ENCODE measurements at regions not wholly inside any gene's neighbourhood (a gene's known extent, or its start where the extent isn't known, plus 50 kb on each side); places are given as distances from the start of the nearest gene placed in this dataset.

DNA sequence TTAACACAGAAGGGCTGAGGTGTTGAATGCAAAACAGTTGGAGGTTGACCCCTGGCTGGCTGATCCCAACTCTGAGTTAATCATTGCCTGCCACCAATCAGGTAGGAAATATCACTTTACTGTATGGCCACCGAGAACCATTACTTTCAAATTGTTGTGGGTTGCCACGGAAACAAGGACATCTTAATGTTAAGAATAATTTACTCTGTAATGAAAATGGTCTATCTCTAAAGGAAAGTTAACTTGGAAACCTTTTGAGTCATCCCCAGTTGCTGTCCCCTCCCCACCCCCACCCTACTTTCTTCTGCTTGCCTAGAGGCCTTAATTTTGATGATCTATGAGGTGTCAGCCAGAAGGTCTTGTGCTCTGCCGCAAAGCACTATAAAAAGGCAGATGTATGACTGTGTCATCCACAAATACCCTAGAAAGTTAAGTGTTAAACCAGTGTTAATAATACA, 78.7 kb upstream of the SNRK start:
- no peak for DNase-seq

DNA sequence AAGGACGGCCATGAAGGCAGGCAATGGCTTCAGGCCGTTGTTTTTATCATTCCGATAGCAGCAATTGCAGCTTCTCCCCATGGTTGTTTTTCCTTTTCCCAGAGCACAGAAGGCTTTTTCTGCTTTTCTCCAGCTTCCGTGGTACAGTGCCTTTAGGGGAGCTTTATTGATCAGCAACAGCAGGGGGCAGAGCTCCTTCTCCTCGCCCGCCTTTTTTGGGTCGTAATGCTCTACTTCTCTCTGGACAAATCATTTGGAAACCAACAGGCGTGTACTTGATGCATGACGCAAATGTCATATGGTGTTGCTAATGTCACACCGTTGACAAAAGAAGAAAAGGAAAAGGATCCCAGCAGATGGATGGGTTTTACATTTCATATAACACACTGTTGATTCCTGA, 79.7 kb upstream of the SNRK start:
- DNase-seq = no peak

DNA sequence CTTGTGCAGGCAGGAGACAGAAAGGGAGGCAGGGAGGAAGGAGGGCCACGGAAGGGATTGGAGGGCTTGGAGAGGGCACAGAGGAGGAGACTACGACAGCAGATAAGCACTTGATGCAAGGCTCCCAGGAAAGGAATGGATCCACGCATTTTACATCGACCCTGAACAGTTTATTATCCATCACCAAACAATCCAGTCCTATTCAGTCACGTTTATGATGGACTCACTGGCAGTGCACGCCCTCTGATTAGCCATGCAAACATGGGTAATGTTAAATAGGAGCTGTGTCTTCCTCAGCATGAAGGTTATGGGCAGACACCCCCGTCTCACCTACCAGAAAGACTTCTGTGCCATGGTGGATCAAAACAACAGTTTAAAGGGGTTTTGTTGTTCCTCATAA, 80.2 kb upstream of the SNRK start:
- DNase-seq = no peak

DNA sequence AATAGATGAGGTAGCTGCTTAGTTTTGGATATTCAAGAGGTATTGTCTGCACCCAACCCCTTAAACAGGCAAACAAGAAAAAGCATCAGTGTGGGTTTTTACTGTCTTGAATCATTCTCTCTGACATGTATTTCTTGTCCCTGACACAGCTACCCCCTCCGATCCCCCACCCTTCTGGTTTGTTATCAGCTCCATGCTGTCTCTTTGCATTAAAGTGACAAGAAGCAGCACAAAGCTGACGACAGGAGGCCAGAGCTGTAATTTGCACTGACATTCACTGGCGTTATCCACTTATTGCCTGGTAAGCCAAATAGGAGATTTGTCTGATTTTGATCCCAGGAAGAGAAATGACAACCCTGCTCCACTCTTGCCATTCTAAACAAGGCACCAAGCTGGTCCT, 83.3 kb upstream of the SNRK start:
- peak in 1 of 51 donors; percentile 2 for DNase-seq

DNA sequence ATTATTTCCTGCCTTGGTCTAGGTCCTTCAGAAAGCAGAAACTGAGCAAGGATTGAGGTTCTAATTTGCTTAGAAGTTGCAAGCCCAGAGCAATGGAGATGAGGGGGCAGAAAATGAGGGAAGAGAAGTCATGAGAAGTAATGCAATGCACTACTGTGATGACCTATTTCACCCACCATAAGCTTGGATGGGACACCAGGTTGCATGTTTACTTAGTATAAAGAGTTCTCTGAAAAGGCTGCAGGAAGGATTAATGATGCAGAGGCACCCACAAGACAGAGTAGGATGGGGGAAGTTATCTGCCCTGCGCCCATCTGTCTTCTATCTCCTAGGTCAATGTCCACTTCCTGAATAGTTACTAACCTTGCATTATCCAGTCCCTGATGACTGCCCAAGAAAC, 84.8 kb upstream of the SNRK start:
- no peak for DNase-seq

DNA sequence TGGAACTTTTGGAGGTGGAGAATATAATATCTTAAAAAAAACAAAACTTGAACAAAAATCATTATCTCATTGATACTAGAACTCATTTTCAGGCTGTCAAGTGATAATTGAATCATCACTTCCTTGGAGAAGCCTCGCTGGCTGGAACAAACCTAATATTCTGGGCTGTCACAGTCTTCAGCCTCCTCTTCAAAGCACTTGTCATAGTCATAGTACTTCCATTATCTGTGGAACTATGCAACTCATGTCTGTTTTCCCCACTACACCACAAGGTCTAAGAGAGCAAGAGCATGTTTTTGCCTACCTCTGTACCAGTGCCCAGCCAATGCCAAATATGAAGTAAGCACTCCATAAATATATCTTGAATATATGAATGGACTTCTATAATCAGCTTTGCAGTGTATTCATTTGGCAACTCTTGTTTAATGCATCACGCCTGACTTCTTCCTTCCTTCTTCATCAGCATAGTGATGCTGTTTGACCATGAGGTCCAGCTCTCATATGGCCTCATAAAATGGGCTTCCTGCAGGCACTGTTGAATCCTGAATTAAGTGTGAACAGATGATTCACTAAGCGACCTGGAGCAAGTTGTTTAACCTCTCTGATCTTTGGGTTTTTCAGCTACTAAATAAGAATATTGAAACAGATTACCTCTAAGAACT, 86.6 kb upstream of the SNRK start:
- no peak for DNase-seq

DNA sequence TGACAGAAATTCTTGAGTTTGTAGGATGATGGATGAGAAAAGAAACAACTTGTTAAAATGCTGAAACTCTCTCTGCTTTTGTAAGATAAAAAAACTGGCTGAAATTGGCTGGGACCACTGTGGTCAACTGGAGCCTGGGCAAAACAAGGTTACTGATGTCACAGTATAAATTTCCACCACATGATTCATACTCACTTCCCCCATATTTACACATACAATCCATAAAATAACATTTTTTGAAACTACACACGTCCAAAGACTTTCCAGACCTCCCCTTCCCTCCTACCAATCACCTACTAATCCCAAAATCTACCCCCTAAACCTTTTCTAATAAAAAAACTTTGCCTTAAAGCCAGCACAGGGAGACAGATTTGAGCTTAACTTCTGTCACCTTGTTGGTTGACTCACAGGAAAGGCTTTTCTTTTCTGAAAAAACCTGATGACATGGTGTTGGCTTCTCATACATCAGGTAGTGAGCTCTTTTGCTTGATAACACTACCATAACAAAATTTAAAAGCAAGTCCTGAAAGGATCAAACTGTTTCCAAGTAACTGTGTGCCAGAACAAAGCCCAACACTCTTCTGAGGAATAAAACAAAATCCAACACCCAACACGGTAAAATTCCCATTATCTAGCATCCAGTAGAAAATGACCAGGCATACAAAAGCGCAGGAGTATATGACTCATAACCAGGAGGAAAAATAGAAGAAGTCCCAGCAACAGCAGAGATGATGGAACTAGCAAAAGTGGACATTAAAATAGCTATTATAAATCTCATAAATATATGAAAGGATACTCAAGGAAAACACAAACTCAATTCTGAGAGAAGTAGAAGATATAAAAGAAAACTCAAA, 87.3 kb upstream of the SNRK start:
- DNase-seq = no peak

DNA sequence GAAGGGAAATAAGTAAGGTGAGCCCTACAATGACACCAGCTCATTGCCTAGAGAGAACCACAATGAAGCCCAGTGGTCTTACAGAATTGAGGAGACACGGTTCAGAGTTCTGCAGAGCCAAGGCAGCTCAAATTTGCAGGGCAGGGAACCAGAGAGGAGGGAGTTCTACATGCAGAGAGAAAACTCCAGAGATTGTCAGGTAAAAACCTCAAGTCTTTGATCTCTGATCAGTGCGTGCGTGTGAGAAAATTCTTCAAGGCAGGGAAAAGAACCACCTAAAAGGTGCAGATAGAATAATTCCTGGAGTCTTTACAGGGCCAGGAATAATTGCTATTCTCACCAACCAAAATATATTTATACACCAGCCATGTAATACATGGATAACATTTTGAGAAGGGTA, 88.0 kb upstream of the SNRK start:
- DNase-seq = no peak

DNA sequence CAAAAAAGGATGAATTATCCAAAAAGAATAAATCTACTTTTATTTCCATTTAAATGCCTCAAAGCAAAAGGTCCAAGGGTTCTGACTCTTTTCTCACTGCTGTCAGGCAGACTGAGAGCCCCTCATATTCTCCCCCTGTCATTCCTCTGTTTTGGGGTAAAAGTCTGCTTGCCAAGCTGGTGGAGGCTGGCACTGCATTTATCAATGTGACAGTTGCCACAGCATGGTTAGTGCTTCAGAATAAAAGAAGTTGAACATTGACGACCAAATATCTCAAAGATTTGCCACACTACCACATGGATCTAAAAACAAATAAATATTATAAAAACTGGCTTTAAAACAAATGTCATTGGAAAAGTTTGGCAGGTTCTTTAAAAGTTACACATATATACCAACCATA, 89.2 kb upstream of the SNRK start:
- no peak for DNase-seq

DNA sequence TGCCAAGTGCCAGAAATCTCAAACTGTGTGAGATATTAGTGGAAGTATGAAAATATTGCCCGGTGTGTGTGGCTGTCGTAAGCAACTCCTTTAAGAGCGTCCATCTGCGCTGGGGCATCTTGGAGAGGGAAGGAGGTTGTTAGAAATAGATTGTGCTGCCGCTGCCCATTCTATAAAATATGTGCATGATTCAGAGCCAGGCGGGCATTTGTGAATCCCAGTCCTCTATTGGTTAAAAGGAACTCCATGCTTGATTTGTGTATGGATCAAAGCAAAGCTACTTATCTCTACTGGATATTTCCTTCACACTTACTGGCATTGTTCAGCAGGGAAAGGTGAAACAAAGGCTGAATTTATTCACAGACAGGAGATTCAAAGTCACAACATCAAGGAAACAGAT, 89.6 kb upstream of the SNRK start:
- no peak for DNase-seq

DNA sequence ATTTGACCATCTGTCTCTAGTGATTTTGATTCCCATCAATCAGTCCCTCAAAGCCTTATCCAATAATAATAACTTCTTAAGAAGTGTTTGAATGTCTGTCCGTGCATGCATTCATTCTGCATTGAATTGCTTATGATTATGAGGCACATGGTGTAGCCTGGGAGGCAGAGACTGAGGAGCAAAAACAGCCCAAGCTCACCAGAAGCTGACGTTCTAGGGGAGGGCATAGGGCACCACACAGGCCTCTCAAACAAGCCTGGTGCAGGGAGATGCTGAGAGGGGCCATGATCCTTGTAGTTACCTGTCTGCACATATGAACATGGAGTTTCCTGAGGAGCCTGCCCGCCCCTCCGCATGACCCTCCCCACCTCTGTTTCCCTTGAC, 89.2 kb upstream of the POMGNT2 start:
- no peak for DNase-seq

DNA sequence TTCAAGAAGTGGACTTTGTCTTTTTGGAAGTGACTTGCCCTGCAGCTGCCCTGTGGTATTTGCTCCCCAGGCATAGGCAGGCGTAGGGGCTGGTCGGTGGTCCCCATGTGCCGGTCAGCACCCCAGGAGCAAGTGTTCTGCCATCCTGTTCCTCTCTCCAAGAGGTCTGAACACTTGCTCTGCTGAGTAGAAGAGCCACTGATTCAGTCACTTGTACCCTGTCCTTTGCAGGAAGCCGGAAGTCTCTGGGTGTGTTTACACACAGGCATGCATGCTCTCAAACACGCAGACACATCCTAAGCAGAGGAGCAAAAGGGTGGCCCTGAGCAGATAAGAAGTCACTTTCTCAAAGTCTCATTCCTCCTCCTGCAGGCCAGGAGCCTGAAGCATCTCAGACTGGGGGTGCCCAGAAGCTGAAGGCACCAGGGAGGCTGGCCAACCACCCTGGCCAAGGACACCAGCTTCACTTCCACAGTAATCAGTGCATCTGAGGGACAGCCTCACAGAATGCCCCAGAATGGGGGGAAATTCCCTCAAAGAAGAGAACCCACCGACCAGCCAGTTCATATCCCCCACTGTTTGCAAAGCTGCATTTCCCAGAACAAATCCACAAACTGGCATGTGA, 88.7 kb upstream of the POMGNT2 start:
- DNase-seq = no peak

DNA sequence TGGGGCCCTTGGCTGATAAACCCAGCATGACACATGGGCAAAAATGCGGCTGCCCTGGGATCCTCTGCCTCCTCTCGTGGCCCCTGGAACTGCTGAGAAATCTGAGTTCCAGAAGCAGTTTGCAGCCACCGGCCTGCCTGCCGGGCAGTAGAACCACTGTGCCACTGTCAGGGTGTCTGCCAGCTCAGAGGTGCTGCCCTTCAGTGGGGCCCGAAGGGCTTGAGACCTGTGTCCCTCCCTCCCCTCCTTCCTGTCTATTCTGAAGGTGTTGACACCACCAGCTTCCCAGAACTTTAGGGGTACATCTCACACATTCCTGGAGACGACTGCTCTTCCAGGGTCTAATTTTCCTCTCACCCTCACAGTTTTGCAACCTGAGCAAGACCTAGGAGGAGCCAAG, 88.2 kb upstream of the POMGNT2 start:
- DNase-seq = no peak

DNA sequence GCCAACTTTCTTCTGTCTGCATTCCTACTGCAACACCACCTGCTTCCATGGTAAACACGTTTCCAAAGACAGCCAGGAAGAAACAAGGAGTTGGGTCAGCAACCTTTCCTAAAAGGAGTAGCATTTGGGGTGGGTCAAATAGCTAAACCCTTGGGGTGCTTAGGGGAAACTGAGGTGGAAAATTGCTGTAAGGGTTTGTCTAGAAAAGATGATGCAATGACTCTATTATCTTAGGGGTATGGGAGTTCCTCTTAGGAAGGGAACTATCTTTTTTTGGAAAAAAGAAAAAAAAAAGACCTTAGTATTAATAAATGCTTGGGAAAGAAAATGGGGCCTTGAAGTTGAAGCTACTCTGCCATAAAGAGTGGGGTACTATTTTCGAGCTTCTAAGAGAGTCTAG, 86.1 kb upstream of the POMGNT2 start:
- no peak for DNase-seq

DNA sequence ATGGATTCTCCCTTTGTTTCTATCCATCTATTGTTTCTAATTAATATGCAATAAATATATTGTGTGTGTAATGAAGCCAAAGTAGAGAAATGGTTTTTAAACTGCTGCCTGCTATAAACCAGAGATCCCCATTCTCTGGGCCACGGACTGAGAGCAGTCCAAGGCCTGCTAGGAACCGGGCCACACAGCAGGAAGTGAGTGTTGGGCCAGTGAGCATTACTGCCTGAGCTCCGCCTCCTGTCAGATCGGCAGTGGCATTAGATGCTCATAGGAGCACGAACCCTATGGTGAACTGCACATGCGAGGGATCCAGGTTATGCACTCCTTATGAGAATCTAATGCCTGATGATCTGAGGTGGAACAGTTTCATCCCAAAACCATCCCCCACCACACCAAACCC, 85.2 kb upstream of the POMGNT2 start:
- DNase-seq = no peak

DNA sequence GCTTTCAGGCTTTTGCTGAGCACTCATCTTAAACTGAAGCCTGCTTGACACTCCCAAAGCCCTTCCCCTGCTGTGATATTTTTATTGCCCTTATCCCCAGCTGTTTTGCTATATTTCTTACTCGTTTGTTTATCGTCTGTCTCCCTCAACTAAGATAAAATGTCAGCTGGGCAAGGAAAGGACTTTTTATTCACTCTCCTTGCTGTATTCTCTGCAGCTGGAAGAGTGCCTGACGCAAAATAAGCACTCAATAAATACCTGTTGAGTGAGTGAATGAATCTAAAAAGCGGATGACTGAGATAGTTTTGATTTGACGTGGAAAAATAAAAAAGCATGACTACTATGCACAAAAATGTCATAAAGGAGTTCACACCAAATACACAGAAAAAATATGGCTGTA, 84.8 kb upstream of the POMGNT2 start:
- no peak for DNase-seq

DNA sequence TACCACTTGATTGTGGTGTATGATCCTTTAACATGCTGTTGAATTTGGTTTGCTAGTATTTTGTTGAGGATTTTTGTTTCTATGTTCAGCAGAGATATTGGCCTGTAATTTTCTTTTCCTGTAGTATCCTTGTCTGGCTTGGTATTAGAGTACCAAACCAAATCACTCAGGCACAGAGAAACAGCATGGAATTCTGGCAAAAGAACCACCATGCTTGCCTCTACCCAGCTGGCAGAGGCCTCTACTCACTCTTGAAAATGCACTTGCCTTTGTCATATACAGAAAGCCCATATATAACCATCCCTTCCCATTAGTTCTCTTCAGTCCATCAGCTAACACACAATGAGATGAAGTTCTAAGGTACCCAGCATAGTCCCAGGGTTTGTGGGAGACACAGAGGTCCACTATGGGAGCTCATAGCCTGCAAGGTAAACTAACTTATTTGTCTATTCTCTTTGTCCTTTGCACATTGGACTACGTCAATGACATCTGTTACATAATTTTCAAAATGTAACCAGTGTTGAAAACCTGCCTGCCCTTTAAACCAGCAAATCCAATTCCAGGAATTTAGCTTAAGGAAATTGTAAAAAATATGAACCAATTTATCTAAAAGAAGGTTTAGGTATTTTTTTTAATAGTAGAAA, 82.1 kb upstream of the POMGNT2 start:
- no peak for DNase-seq

DNA sequence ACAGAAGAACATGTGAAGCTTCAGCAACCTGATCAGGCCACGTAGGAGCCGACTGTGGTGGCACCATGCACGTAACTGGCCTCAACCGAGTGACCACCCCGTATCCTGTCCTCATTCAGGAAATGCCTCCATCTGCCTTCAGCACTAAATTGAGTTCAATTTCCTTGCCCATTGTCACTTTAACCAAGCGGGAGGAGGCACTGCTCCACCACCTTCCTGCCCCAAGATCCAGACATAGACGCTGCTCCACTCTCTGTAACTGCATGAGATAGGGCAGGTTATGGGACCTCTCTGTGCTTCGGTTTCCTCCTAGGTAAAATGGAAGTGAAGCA, 80.1 kb upstream of the POMGNT2 start:
- DNase-seq = no peak

DNA sequence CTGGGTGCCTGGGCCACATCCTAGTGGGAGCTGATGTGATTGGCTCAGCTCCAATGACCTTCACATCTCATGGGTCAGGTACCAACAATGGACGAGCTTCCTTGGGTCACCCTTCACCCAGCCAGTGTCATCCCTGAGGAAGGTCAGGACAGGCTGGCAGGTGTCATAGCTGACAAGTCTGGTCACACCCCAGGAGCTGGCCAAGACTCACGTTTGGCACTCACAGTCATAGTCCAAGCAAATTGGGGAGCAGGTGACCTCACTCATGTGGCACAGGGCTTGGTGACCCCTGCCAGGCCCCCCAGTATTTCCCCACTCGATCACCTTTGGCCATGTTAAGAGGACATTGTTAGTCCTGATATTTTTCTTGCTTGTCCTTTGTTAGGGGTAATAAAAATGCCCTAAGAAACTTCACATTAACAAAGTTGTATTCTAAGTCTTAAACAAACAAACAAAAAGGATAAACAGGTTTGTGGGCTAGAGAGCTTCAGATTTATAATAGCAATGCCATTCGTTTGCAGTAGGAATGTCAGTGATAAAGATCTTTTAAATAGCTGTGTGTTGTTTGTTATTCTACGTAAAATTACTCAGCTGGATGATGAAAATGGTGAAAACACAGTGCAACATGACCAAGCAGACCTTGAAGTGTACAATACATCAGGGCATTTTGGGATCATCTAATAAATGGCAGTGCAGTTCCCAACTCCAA, 79.5 kb upstream of the POMGNT2 start:
- DNase-seq = no peak

DNA sequence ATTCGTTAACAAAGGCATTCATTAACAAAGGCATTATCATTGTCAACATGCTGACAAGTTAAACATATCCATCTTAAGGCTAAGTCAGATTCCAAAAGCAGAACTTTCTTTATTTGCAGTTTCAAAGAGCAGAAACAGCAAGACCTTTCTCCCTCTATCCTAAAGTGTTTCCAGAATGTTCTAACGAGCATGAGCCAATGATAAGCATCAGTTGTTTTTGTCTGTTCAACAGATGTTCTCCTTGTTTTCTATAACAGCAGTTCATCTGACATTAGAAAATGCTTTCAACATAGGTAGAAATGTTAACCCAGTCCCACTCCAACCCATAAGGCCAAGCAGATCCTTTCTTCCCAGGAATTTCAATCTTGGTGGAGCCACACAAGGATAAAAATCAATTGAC, 77.6 kb upstream of the POMGNT2 start:
- DNase-seq = no peak

DNA sequence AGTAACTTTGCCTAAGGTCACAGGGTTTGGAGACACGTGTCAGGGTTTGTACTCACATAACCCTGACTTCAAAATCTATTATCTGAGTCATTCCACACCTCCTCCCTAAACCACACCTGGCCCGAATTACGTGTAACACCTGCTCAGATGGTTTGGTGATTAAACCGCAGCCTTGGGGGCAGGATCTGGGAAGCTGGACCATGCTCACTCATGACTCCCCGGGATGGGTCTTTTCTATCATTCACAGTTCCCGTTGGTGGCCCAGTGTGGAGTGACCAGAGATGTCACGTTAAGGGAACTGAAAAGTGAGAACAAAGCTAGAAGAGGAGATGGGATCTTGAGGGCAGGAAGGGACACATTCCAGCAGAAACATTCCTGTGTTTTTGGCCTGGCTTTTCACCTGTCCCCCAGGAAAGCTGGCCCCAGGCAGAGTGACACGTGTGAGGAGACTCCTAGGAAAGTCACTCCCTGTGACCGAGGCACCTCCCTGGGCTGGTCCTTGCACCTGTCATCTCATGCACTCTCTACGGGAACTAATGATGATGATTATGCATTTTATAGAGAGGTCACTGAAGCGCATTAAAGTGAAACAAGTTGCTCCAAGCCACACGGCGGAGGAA, 75.4 kb upstream of the POMGNT2 start:
- DNase-seq = no peak

Measured in hypothalamus (tissue), 51 donors.